ENCODE measurements at regions not wholly inside any gene's neighbourhood (a gene's known extent, or its start where the extent isn't known, plus 50 kb on each side); places are given as distances from the start of the nearest gene placed in this dataset.

- TF ChIP-seq REST (IDR thresholded peaks at IDR 0.05; ENCODE audit: insufficient read depth in 1 of 2, low read depth in 2 of 2, low read length in 2 of 2) (no peak), SIN3A (IDR thresholded peaks at IDR 0.05; ENCODE audit: borderline replicate concordance, insufficient read depth, low read length) (no peak), TAF1 (IDR thresholded peaks at IDR 0.05; ENCODE audit: borderline replicate concordance, insufficient read depth, low read length) (no peak), POLR2AphosphoS5 (IDR thresholded peaks at IDR 0.05; ENCODE audit: low read depth, low read length) (no peak)
These were observed 86.8 kb downstream of the MATN1 start for GRCh38 chr1:30636621-30637020.

- TF ChIP-seq SIN3A (IDR thresholded peaks at IDR 0.05; ENCODE audit: borderline replicate concordance, insufficient read depth, low read length) (no peak), REST (IDR thresholded peaks at IDR 0.05; ENCODE audit: insufficient read depth in 1 of 2, low read depth in 2 of 2, low read length in 2 of 2) (no peak), TAF1 (IDR thresholded peaks at IDR 0.05; ENCODE audit: borderline replicate concordance, insufficient read depth, low read length) (no peak)
These were observed 87.9 kb downstream of the MATN1 start for GRCh38 chr1:30635391-30635975.

- no peak for TF ChIP-seq TAF1 (IDR thresholded peaks at IDR 0.05; ENCODE audit: borderline replicate concordance, insufficient read depth, low read length)
- no peak for TF ChIP-seq SIN3A (IDR thresholded peaks at IDR 0.05; ENCODE audit: borderline replicate concordance, insufficient read depth, low read length)
- TF ChIP-seq POLR2AphosphoS5 (IDR thresholded peaks at IDR 0.05; ENCODE audit: low read depth, low read length) = no peak
- TF ChIP-seq REST (IDR thresholded peaks at IDR 0.05; ENCODE audit: insufficient read depth in 1 of 2, low read depth in 2 of 2, low read length in 2 of 2) = no peak
- no peak for TF ChIP-seq FOXP2 (optimal IDR thresholded peaks at IDR 0.05; ENCODE audit: borderline replicate concordance, extremely low read depth, extremely low read length, insufficient read depth)
These were observed 88.9 kb downstream of the MATN1 start for GRCh38 chr1:30634507-30634906.

- TF ChIP-seq REST (IDR thresholded peaks at IDR 0.05; ENCODE audit: insufficient read depth in 1 of 2, low read depth in 2 of 2, low read length in 2 of 2) (no peak), TAF1 (IDR thresholded peaks at IDR 0.05; ENCODE audit: borderline replicate concordance, insufficient read depth, low read length) (no peak), FOXP2 (optimal IDR thresholded peaks at IDR 0.05; ENCODE audit: borderline replicate concordance, extremely low read depth, extremely low read length, insufficient read depth) (no peak), POLR2AphosphoS5 (IDR thresholded peaks at IDR 0.05; ENCODE audit: low read depth, low read length) (no peak)
These were observed 90.1 kb downstream of the MATN1 start for GRCh38 chr1:30633294-30633693.

GRCh38 chr1:30632481-30632880 lies 90.9 kb downstream of the MATN1 start:
- TF ChIP-seq POLR2AphosphoS5 (IDR thresholded peaks at IDR 0.05; ENCODE audit: low read depth, low read length) (no peak), FOXP2 (optimal IDR thresholded peaks at IDR 0.05; ENCODE audit: borderline replicate concordance, extremely low read depth, extremely low read length, insufficient read depth) (no peak), REST (IDR thresholded peaks at IDR 0.05; ENCODE audit: insufficient read depth in 1 of 2, low read depth in 2 of 2, low read length in 2 of 2) (no peak), TAF1 (IDR thresholded peaks at IDR 0.05; ENCODE audit: borderline replicate concordance, insufficient read depth, low read length) (no peak), SIN3A (IDR thresholded peaks at IDR 0.05; ENCODE audit: borderline replicate concordance, insufficient read depth, low read length) (no peak)

All from PFSK-1 (cell line).